Endodermal cell (in vitro differentiated cells): ENCODE measurements at regions not wholly inside any gene's neighbourhood (a gene's known extent, or its start where the extent isn't known, plus 50 kb on each side); places are given as distances from the start of the nearest gene placed in this dataset.

ENCODE experiments used
- DNase-seq: peaks from one replicate; pipeline ENCODE4 v3.0.0-alpha.2; 2017
- H3K27ac ChIP-seq: 2 replicates; pipeline ENCODE4 v1.5.1; 2013; ENCODE audit warnings: mild to moderate bottlenecking, low read depth, low read length, moderate library complexity
- H3K27me3 ChIP-seq: 2 replicates; pipeline ENCODE4 v1.6.1; 2013; ENCODE audit warnings: mild to moderate bottlenecking, low read length, moderate library complexity; ENCODE audit not compliant: insufficient read depth, control insufficient read depth, poor library complexity, severe bottlenecking
- H3K36me3 ChIP-seq: 2 replicates; pipeline ENCODE4 v1.7.0; 2013; ENCODE audit warnings: mild to moderate bottlenecking, low read length, moderate library complexity; ENCODE audit not compliant: control insufficient read depth, insufficient read depth
- H3K4me1 ChIP-seq: one replicate; pipeline ENCODE4 v1.7.0; 2013; ENCODE audit warnings: low read length; ENCODE audit not compliant: control insufficient read depth, insufficient read depth
- H3K4me3 ChIP-seq: 2 replicates; pipeline ENCODE4 v1.5.1; 2013; ENCODE audit warnings: mild to moderate bottlenecking, low read length, moderate library complexity
- H3K9ac ChIP-seq: 2 replicates; pipeline ENCODE4 v1.6.1; 2013; ENCODE audit warnings: mild to moderate bottlenecking, low read length, moderate library complexity; ENCODE audit not compliant: poor library complexity, severe bottlenecking; ENCODE audit errors: extremely low read depth
- H3K9me3 ChIP-seq: 2 replicates; pipeline ENCODE4 v1.6.1; 2013; ENCODE audit warnings: mild to moderate bottlenecking, low read length, moderate library complexity; ENCODE audit not compliant: control insufficient read depth
- H3K27ac Mint-ChIP-seq: 2 replicates; pipeline ENCODE4 v1.8.0; 2020; ENCODE audit warnings: mixed read lengths
- H3K27me3 Mint-ChIP-seq: 2 replicates; pipeline ENCODE4 v1.8.0; 2021; ENCODE audit warnings: mild to moderate bottlenecking, mixed read lengths; ENCODE audit not compliant: insufficient read depth
- H3K36me3 Mint-ChIP-seq: 2 replicates; pipeline ENCODE4 v1.8.0; 2020; ENCODE audit warnings: low read depth, mixed read lengths
- H3K4me1 Mint-ChIP-seq: 2 replicates; pipeline ENCODE4 v1.8.0; 2020; ENCODE audit warnings: mixed read lengths
- H3K4me3 Mint-ChIP-seq: 2 replicates; pipeline ENCODE4 v1.8.0; 2020; ENCODE audit warnings: mild to moderate bottlenecking, moderate library complexity, mixed read lengths
- H3K9me3 Mint-ChIP-seq: 2 replicates; pipeline ENCODE4 v1.8.0; 2020; ENCODE audit warnings: mild to moderate bottlenecking, mixed read lengths
- WGBS, 2 experiments: methylation state at CpG; one replicate each; pipeline versions ENCODE4 v1.1.5 to v1.1.7; 2013; ENCODE audit warnings: missing lambda C conversion rate in 2 of 2, mixed read lengths in 1 of 2; ENCODE audit not compliant: insufficient coverage in 1 of 2, insufficient read length in 1 of 2; 5-methylcytosine and 5-hydroxymethylcytosine counted together
- TF ChIP-seq, protein P1 (sequence below): fragments of 200-600 bp; sonication (generic); conservative IDR thresholded peaks from 2 replicates; pipeline ENCODE4 v1.5.0; 2021; ENCODE audit warnings: antibody characterized with exemption, mild to moderate bottlenecking

- Mint-ChIP-seq H3K27me3 (no peaks in the 10 kb centered on the region), H3K4me3 (no peak overlapping the region), H3K4me1 (peaks cover 41% of the 10 kb centered on the region), H3K9me3 (peaks cover 3% of the 10 kb centered on the region), H3K36me3 (no peaks in the 10 kb centered on the region), H3K27ac (peak overlapping the region; percentile 1)
- no peak for DNase-seq
- Histone ChIP-seq H3K36me3 (no peaks in the 10 kb centered on the region), H3K4me1 (peaks cover 10% of the 10 kb centered on the region), H3K9me3 (no peaks in the 10 kb centered on the region), H3K27me3 (no peaks in the 10 kb centered on the region), H3K4me3 (no peak overlapping the region), H3K27ac (no peak overlapping the region), H3K9ac (no peak overlapping the region)
- TF ChIP-seq, protein P1, sequence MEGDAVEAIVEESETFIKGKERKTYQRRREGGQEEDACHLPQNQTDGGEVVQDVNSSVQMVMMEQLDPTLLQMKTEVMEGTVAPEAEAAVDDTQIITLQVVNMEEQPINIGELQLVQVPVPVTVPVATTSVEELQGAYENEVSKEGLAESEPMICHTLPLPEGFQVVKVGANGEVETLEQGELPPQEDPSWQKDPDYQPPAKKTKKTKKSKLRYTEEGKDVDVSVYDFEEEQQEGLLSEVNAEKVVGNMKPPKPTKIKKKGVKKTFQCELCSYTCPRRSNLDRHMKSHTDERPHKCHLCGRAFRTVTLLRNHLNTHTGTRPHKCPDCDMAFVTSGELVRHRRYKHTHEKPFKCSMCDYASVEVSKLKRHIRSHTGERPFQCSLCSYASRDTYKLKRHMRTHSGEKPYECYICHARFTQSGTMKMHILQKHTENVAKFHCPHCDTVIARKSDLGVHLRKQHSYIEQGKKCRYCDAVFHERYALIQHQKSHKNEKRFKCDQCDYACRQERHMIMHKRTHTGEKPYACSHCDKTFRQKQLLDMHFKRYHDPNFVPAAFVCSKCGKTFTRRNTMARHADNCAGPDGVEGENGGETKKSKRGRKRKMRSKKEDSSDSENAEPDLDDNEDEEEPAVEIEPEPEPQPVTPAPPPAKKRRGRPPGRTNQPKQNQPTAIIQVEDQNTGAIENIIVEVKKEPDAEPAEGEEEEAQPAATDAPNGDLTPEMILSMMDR, result no peak
- whole genome bisulfite sequencing, 2 experiments, result 90 to 91% methylated on average over 16 to 18 of the region's 18 CpGs
These were observed 68.6 kb upstream of the ERRFI1 start for GRCh38 chr1:8094481-8095241.

DNA sequence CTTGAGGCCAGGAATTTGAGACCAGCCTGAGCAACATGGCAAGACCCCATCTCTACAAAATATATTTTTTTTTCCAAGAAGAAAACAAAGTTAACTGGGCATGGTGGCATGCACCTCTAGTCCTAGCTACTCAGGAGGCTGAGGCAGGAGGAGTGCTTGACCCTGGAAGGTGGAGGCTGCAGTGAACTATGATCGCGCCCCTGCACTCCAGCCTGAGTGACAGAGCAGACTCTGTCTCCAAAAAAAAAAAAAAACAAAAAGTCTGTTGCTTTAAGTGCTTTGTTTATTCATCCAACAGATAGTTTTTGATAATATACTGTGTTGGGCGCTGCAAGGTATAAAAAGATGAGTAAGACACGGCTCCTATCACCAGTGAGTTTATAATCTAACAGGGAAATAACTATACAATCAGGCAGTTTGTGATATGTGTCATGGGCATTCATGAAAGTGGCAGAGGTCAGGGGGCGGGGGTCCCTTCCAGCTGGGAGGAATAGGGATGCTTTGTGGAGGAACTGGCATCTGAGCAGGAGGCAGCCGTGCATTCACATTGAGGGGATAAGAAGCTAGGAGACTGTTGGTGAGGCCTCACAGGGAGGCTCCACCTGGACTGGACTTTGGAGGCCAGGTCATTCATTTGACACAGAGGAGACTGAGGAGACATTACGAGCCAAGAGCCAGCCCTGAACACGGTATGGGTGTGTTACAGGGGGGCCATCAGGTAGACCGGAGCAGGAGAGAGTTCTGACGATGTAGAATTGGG, 67.3 kb upstream of the ERRFI1 start:
- H3K9me3 Mint-ChIP-seq, result no peaks in the 10 kb centered on the region
- H3K4me3 ChIP-seq, result no peak overlapping the region
- H3K36me3 Mint-ChIP-seq, result no peaks in the 10 kb centered on the region
- H3K9me3 ChIP-seq, result no peaks in the 10 kb centered on the region
- no peaks in the 10 kb centered on the region for H3K36me3 ChIP-seq
- H3K4me3 Mint-ChIP-seq, result no peak overlapping the region
- H3K27ac Mint-ChIP-seq, result no peak overlapping the region
- peaks cover 43% of the 10 kb centered on the region for H3K4me1 Mint-ChIP-seq
- no peak for DNase-seq
- 94 to 95% methylated on average over 7 to 10 of the region's 10 CpGs for WGBS, 2 experiments
- no peaks in the 10 kb centered on the region for H3K27me3 Mint-ChIP-seq
- no peak overlapping the region for H3K27ac ChIP-seq
- H3K27me3 ChIP-seq, result no peaks in the 10 kb centered on the region
- TF ChIP-seq, protein P1, result no peak
- peaks cover 10% of the 10 kb centered on the region for H3K4me1 ChIP-seq
- H3K9ac ChIP-seq, result no peak overlapping the region

- Mint-ChIP-seq H3K9me3 (peaks cover under 1% of the 10 kb centered on the region), H3K36me3 (no peaks in the 10 kb centered on the region), H3K4me1 (peaks cover 39% of the 10 kb centered on the region), H3K27me3 (no peaks in the 10 kb centered on the region), H3K27ac (no peak overlapping the region), H3K4me3 (no peak overlapping the region)
- Histone ChIP-seq H3K27me3 (no peaks in the 10 kb centered on the region), H3K27ac (no peak overlapping the region), H3K4me1 (peaks cover 5% of the 10 kb centered on the region), H3K9ac (no peak overlapping the region), H3K4me3 (no peak overlapping the region), H3K36me3 (no peaks in the 10 kb centered on the region), H3K9me3 (no peaks in the 10 kb centered on the region)
- TF ChIP-seq, protein P1, result no peak
- no peak for DNase-seq
- 91 to 92% methylated on average over 9 of the region's 9 CpGs for WGBS, 2 experiments
These were observed 66.5 kb upstream of the ERRFI1 start for GRCh38 chr1:8092657-8093056.
